Brain microvascular endothelial cell (primary cell): ENCODE measurements at regions not wholly inside any gene's neighbourhood (a gene's known extent, or its start where the extent isn't known, plus 50 kb on each side); places are given as distances from the start of the nearest gene placed in this dataset.

Source experiments
- DNase-seq: peaks from one replicate; pipeline ENCODE4 v3.0.0-alpha.2; 2020
- H3K27ac ChIP-seq: fragments of 250-450 bp; sonication (Bioruptor Pico); 2 replicates; pipeline ENCODE4 v1.5.1; 2020; ENCODE audit warnings: mild to moderate bottlenecking, moderate library complexity
- H3K27me3 ChIP-seq: fragments of 250-450 bp; sonication (Bioruptor Pico); replicated peaks from 2 replicates; pipeline ENCODE4 v1.5.1; 2020; ENCODE audit warnings: mild to moderate bottlenecking
- H3K36me3 ChIP-seq: fragments of 250-450 bp; sonication (Bioruptor Pico); replicated peaks from 2 replicates; pipeline ENCODE4 v1.5.1; 2020; ENCODE audit warnings: mild to moderate bottlenecking
- H3K4me3 ChIP-seq: 2 replicates; pipeline ENCODE4 v1.5.1; 2011; ENCODE audit warnings: low read depth, mild to moderate bottlenecking, control low read depth, low read length, moderate library complexity
- in situ Hi-C: cut with HindIII; loops from 2 replicates; pipeline ENCODE4 v1.10.0; 2017; ENCODE audit warnings: low sequenced_read_pairs, low pct_ligation_motif_present
- TF ChIP-seq, protein P1 (sequence below): IDR thresholded peaks from 2 replicates; pipeline ENCODE4 v1.5.1; 2011; ENCODE audit warnings: low read depth, mild to moderate bottlenecking, moderate library complexity, low read length, control low read depth, inconsistent platforms; ENCODE audit errors: missing control alignments

DNA sequence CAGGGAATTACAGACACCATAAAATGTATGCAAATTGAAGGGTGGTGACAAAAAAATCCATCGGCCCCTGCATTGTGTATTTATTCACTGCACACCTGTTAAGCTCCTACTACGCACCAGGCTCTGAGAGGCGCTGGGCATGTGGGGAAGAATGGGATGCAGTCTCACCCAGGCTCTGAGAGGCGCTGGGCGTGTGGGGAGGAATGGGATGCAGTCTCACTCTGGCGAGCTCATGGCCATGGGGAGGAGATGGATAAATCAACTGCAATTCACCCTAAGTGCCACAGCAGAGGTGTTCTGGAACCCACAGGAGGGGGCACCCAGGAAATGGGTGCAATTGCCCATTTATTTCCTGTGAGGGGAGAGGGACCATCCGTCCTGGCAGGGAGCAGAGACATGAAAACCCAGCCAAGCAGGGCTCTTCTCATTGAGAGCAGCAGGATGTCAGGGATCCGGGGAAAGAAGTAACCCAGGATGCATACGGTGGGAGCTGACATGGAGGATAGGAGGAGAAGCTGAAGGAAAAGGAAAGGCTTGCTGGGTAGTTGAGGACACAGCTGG lies 798.7 kb downstream of the TBC1D22A start:
- no peaks in the 10 kb centered on the region for H3K36me3 ChIP-seq
- H3K4me3 ChIP-seq: no peak overlapping the region
- in situ Hi-C loops: no loop called here
- DNase-seq: no peak
- no peak overlapping the region for H3K27ac ChIP-seq
- TF ChIP-seq, protein P1, sequence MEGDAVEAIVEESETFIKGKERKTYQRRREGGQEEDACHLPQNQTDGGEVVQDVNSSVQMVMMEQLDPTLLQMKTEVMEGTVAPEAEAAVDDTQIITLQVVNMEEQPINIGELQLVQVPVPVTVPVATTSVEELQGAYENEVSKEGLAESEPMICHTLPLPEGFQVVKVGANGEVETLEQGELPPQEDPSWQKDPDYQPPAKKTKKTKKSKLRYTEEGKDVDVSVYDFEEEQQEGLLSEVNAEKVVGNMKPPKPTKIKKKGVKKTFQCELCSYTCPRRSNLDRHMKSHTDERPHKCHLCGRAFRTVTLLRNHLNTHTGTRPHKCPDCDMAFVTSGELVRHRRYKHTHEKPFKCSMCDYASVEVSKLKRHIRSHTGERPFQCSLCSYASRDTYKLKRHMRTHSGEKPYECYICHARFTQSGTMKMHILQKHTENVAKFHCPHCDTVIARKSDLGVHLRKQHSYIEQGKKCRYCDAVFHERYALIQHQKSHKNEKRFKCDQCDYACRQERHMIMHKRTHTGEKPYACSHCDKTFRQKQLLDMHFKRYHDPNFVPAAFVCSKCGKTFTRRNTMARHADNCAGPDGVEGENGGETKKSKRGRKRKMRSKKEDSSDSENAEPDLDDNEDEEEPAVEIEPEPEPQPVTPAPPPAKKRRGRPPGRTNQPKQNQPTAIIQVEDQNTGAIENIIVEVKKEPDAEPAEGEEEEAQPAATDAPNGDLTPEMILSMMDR: no peak
- H3K27me3 ChIP-seq: no peaks in the 10 kb centered on the region

GRCh38 chr22:47558828-47559700 lies 796.6 kb downstream of the TBC1D22A start:
- H3K27ac ChIP-seq: no peak overlapping the region
- no peak for DNase-seq
- no peaks in the 10 kb centered on the region for H3K27me3 ChIP-seq
- in situ Hi-C loops: no loop called here
- H3K4me3 ChIP-seq: no peak overlapping the region
- TF ChIP-seq, protein P1: no peak
- H3K36me3 ChIP-seq: no peaks in the 10 kb centered on the region

DNA sequence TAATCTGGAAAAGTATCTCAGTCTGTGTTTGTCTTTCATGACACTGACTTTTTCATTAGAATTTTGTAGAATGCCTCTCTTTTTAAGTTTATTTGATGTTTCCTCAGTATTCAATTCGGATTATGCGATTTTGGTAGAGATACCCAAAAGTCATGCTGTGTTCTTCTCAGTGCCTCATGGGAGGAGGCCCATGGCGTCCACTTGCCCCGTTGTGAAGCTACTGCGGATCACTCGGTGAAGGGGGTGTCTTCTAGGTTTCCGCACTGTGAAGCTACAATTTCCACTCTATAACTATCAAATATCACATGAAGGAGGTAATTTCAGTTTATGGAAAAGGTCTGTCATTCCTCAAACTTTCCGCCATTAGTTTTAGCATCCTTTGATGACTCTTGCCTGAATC lies 794.0 kb downstream of the TBC1D22A start:
- no peak for DNase-seq
- H3K4me3 ChIP-seq: no peak overlapping the region
- H3K27me3 ChIP-seq: no peaks in the 10 kb centered on the region
- in situ Hi-C loops: no loop called here
- TF ChIP-seq, protein P1: no peak
- no peaks in the 10 kb centered on the region for H3K36me3 ChIP-seq
- H3K27ac ChIP-seq: no peak overlapping the region

GRCh38 chr22:47553436-47553835 lies 791.0 kb downstream of the TBC1D22A start:
- no peaks in the 10 kb centered on the region for H3K36me3 ChIP-seq
- no peak overlapping the region for H3K4me3 ChIP-seq
- TF ChIP-seq, protein P1: no peak
- H3K27ac ChIP-seq: no peak overlapping the region
- no peaks in the 10 kb centered on the region for H3K27me3 ChIP-seq
- no peak for DNase-seq
- in situ Hi-C loops: no loop called here

- in situ Hi-C loops: no loop called here
- no peak overlapping the region for H3K4me3 ChIP-seq
- TF ChIP-seq, protein P1: no peak
- H3K36me3 ChIP-seq: no peaks in the 10 kb centered on the region
- DNase-seq: no peak
- no peak overlapping the region for H3K27ac ChIP-seq
- H3K27me3 ChIP-seq: no peaks in the 10 kb centered on the region
These were observed 790.2 kb downstream of the TBC1D22A start for GRCh38 chr22:47552541-47553205.
